Activated naive CD8-positive, alpha-beta T cell treated with anti-CD3 and anti-CD28 coated beads for 36 hours (primary cell): ENCODE measurements at regions not wholly inside any gene's neighbourhood (a gene's known extent, or its start where the extent isn't known, plus 50 kb on each side); places are given as distances from the start of the nearest gene placed in this dataset.

Source experiments
- DNase-seq: peaks from one replicate; pipeline ENCODE4 v3.0.0; 2021
- H3K27ac Mint-ChIP-seq: one replicate; pipeline ENCODE4 v1.8.0; 2022; ENCODE audit warnings: mild to moderate bottlenecking, moderate library complexity, mixed read lengths
- H3K27me3 Mint-ChIP-seq: one replicate; pipeline ENCODE4 v1.8.0; 2022; ENCODE audit warnings: mild to moderate bottlenecking, mixed read lengths
- H3K36me3 Mint-ChIP-seq: one replicate; pipeline ENCODE4 v1.8.0; 2021; ENCODE audit warnings: mild to moderate bottlenecking, mixed read lengths
- H3K4me1 Mint-ChIP-seq: one replicate; pipeline ENCODE4 v1.8.0; 2021; ENCODE audit warnings: mixed read lengths
- H3K4me3 Mint-ChIP-seq: one replicate; pipeline ENCODE4 v1.8.0; 2022; ENCODE audit warnings: mild to moderate bottlenecking, moderate library complexity, mixed read lengths
- H3K9me3 Mint-ChIP-seq: one replicate; pipeline ENCODE4 v1.8.0; 2022; ENCODE audit warnings: mixed read lengths

GRCh38 chr4:125741825-125742452, 427.2 kb downstream of the FAT4 start:
- no peaks in the 10 kb centered on the region for H3K36me3 Mint-ChIP-seq
- H3K9me3 Mint-ChIP-seq: no peaks in the 10 kb centered on the region
- no peaks in the 10 kb centered on the region for H3K27me3 Mint-ChIP-seq
- DNase-seq: no peak
- no peak overlapping the region for H3K27ac Mint-ChIP-seq
- no peak overlapping the region for H3K4me3 Mint-ChIP-seq
- no peaks in the 10 kb centered on the region for H3K4me1 Mint-ChIP-seq

DNA sequence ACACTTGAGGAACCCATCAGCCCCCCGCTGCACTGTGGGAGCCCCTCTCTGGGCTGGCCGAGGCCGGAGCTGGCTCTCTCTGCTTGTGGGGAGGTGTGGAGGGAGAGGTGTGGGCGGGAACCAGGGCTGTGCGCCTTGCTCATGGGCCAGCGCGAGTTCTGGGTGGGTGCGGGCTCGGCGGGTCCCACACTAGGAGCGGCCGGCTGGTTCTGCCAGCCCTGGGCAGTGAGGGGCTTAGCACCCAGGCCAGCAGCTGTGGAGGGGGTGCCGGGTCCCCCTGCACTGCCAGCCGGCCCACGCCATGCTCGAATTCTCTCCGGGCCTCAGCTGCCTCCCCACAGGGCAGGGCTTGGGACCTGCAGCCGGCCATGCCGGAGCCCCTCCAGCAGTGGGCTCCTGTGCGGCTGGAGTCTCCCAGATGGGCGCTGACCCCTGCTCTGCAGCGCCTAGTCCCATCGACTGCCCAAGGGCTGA, 430.2 kb downstream of the FAT4 start:
- no peaks in the 10 kb centered on the region for H3K27me3 Mint-ChIP-seq
- no peaks in the 10 kb centered on the region for H3K4me1 Mint-ChIP-seq
- H3K36me3 Mint-ChIP-seq: no peaks in the 10 kb centered on the region
- no peak for DNase-seq
- no peak overlapping the region for H3K27ac Mint-ChIP-seq
- H3K9me3 Mint-ChIP-seq: peaks cover 4% of the 10 kb centered on the region
- H3K4me3 Mint-ChIP-seq: no peak overlapping the region

GRCh38 chr4:125749354-125749753, 434.6 kb downstream of the FAT4 start:
- Mint-ChIP-seq H3K4me3 (no peak overlapping the region), H3K27ac (no peak overlapping the region), H3K36me3 (no peaks in the 10 kb centered on the region), H3K27me3 (no peaks in the 10 kb centered on the region), H3K4me1 (no peaks in the 10 kb centered on the region), H3K9me3 (peaks cover 6% of the 10 kb centered on the region)
- no peak for DNase-seq

DNA sequence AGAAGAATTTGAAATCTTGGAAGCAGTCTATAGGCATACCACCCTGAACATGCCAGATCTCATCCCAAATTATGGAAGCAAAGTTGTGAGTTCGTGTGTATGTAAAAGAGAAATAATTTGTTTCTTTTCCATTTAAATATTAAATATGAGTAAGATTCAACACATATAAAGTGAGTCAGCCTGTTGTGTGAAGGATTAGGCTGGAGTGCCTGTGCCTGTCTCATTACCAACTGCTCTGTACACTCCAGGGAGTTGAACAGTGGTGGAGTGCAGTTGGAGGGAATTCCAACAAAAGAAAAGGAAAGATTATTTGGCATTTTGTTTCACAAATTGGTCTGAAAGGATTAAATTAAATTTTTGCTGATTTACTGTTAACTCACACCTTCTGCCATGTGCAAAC, 435.6 kb downstream of the FAT4 start:
- H3K36me3 Mint-ChIP-seq: no peaks in the 10 kb centered on the region
- no peaks in the 10 kb centered on the region for H3K27me3 Mint-ChIP-seq
- no peaks in the 10 kb centered on the region for H3K4me1 Mint-ChIP-seq
- H3K27ac Mint-ChIP-seq: no peak overlapping the region
- peaks cover 6% of the 10 kb centered on the region for H3K9me3 Mint-ChIP-seq
- no peak overlapping the region for H3K4me3 Mint-ChIP-seq
- DNase-seq: no peak

GRCh38 chr4:125750828-125751466, 436.2 kb downstream of the FAT4 start:
- Mint-ChIP-seq H3K4me3 (no peak overlapping the region), H3K27ac (no peak overlapping the region), H3K9me3 (peaks cover 6% of the 10 kb centered on the region), H3K36me3 (no peaks in the 10 kb centered on the region), H3K4me1 (no peaks in the 10 kb centered on the region), H3K27me3 (no peaks in the 10 kb centered on the region)
- no peak for DNase-seq

- Mint-ChIP-seq H3K27me3 (no peaks in the 10 kb centered on the region), H3K9me3 (no peaks in the 10 kb centered on the region), H3K4me1 (no peaks in the 10 kb centered on the region), H3K4me3 (no peak overlapping the region), H3K36me3 (no peaks in the 10 kb centered on the region), H3K27ac (no peak overlapping the region)
- no peak for DNase-seq
Measured at GRCh38 chr4:125758438-125758837, 443.7 kb downstream of the FAT4 start.

GRCh38 chr4:125760201-125760819, 445.6 kb downstream of the FAT4 start:
- no peaks in the 10 kb centered on the region for H3K4me1 Mint-ChIP-seq
- no peak for DNase-seq
- no peaks in the 10 kb centered on the region for H3K27me3 Mint-ChIP-seq
- no peak overlapping the region for H3K4me3 Mint-ChIP-seq
- H3K36me3 Mint-ChIP-seq: no peaks in the 10 kb centered on the region
- H3K9me3 Mint-ChIP-seq: no peaks in the 10 kb centered on the region
- no peak overlapping the region for H3K27ac Mint-ChIP-seq

GRCh38 chr4:125760956-125761355, 446.2 kb downstream of the FAT4 start:
- Mint-ChIP-seq H3K27ac (no peak overlapping the region), H3K4me3 (no peak overlapping the region), H3K4me1 (no peaks in the 10 kb centered on the region), H3K36me3 (no peaks in the 10 kb centered on the region), H3K9me3 (no peaks in the 10 kb centered on the region), H3K27me3 (no peaks in the 10 kb centered on the region)
- DNase-seq: no peak

DNA sequence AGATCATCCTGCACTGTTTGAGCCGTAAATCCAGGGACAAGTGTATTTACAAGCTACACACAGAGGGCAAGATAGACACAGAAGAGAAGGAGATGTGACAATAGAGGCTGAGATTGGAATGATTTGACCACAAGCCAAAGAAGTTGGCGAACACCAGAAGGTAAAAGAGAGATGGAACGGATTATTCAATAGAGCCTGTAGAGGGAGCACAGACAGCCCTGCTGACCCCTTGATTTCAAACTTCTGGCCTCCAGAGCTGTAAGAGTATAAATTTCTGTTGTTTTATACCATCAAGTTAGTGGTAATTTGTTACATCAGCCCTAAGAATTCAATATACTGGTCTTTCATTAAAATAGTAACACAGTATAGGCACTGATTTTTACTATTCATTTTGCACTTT, 447.8 kb downstream of the FAT4 start:
- Mint-ChIP-seq H3K27ac (no peak overlapping the region), H3K36me3 (no peaks in the 10 kb centered on the region), H3K4me3 (no peak overlapping the region), H3K27me3 (no peaks in the 10 kb centered on the region), H3K4me1 (no peaks in the 10 kb centered on the region), H3K9me3 (no peaks in the 10 kb centered on the region)
- DNase-seq: no peak

GRCh38 chr4:125765941-125766340, 451.2 kb downstream of the FAT4 start:
- Mint-ChIP-seq H3K9me3 (no peaks in the 10 kb centered on the region), H3K36me3 (no peaks in the 10 kb centered on the region), H3K27ac (no peak overlapping the region), H3K4me3 (no peak overlapping the region), H3K4me1 (no peaks in the 10 kb centered on the region), H3K27me3 (no peaks in the 10 kb centered on the region)
- DNase-seq: no peak

DNA sequence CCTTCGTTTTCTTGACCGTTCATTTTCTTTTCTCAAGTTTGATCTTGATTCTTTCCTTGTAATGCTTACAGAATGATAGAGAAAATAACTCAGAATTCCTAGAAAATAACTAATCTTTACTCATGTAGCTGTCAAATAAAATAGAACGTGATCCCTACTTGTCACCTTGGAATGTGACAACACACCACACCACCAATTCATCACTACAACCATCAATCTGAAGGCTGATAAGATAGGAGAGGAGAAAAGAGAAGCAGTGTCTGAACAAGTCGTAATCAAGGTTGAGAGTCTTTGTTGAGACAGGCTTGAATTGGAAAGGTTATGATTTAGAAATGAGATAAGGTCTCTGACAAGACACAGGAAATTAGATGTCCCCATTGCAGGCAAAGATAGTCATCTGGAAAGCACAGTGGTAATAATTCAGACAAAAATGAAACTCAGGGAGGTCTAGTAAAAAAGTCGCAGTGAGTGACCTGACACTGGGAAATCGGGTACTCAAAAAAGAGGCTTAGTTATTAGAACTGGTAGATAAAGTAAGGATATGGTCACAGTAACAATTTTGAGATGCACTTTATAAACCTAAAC, 456.2 kb downstream of the FAT4 start:
- Mint-ChIP-seq H3K27ac (no peak overlapping the region), H3K4me3 (no peak overlapping the region), H3K27me3 (no peaks in the 10 kb centered on the region), H3K9me3 (peaks cover 2% of the 10 kb centered on the region), H3K4me1 (no peaks in the 10 kb centered on the region), H3K36me3 (no peaks in the 10 kb centered on the region)
- DNase-seq: no peak

DNA sequence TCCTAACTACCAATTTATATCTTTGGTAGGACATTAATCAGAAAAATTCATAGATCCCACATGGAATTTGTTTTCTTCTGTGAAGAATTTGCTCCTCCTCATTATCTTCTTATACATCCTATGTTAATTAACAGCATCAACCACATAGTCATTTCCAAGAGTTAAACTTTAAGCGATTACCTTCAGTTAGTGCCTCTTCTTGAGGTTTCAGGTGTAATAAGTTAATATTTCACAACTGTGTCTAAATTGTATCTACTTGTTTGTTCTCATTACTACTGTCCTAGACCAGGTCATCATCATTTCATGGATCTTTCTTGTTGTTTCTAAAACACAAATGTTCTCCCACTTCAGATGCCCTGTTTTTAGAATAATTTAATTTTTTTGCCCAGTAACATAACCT, 457.9 kb downstream of the FAT4 start:
- Mint-ChIP-seq H3K9me3 (peaks cover 5% of the 10 kb centered on the region), H3K4me3 (no peak overlapping the region), H3K27ac (no peak overlapping the region), H3K4me1 (no peaks in the 10 kb centered on the region), H3K27me3 (no peaks in the 10 kb centered on the region), H3K36me3 (no peaks in the 10 kb centered on the region)
- no peak for DNase-seq

- H3K4me1 Mint-ChIP-seq: no peaks in the 10 kb centered on the region
- peaks cover 5% of the 10 kb centered on the region for H3K9me3 Mint-ChIP-seq
- no peak overlapping the region for H3K27ac Mint-ChIP-seq
- no peaks in the 10 kb centered on the region for H3K36me3 Mint-ChIP-seq
- H3K27me3 Mint-ChIP-seq: no peaks in the 10 kb centered on the region
- no peak for DNase-seq
- no peak overlapping the region for H3K4me3 Mint-ChIP-seq
Measured at GRCh38 chr4:125773502-125773901, 458.7 kb downstream of the FAT4 start.

- H3K27ac Mint-ChIP-seq: no peak overlapping the region
- no peak overlapping the region for H3K4me3 Mint-ChIP-seq
- no peaks in the 10 kb centered on the region for H3K27me3 Mint-ChIP-seq
- H3K36me3 Mint-ChIP-seq: no peaks in the 10 kb centered on the region
- no peaks in the 10 kb centered on the region for H3K4me1 Mint-ChIP-seq
- peaks cover 5% of the 10 kb centered on the region for H3K9me3 Mint-ChIP-seq
- DNase-seq: no peak
Measured at GRCh38 chr4:125773931-125774330, 459.2 kb downstream of the FAT4 start.

- peaks cover 5% of the 10 kb centered on the region for H3K9me3 Mint-ChIP-seq
- H3K27ac Mint-ChIP-seq: no peak overlapping the region
- DNase-seq: no peak
- no peak overlapping the region for H3K4me3 Mint-ChIP-seq
- no peaks in the 10 kb centered on the region for H3K27me3 Mint-ChIP-seq
- no peaks in the 10 kb centered on the region for H3K4me1 Mint-ChIP-seq
- no peaks in the 10 kb centered on the region for H3K36me3 Mint-ChIP-seq
Measured at GRCh38 chr4:125776146-125776545, 461.4 kb downstream of the FAT4 start.
